GM23248 (cell line): ENCODE measurements at regions not wholly inside any gene's neighbourhood (a gene's known extent, or its start where the extent isn't known, plus 50 kb on each side); places are given as distances from the start of the nearest gene placed in this dataset.

Source experiments
- DNase-seq: peaks from one replicate; pipeline ENCODE4 v3.0.0-alpha.2; 2015
- H2AFZ ChIP-seq: fragments of 200-600 bp; sonication (generic); 2 replicates; pipeline ENCODE4 v1.6.1; 2016; ENCODE audit warnings: antibody characterized with exemption
- H3F3A ChIP-seq: fragments of 200-600 bp; sonication (generic); 2 replicates; pipeline ENCODE4 v1.6.1; 2016; ENCODE audit warnings: mild to moderate bottlenecking, antibody characterized with exemption, mixed run types; ENCODE audit not compliant: insufficient read depth
- H3K27ac ChIP-seq: fragments of 200-600 bp; sonication (generic); 2 replicates; pipeline ENCODE4 v1.5.1; 2016; ENCODE audit warnings: mild to moderate bottlenecking
- H3K27me3 ChIP-seq: fragments of 200-600 bp; sonication (generic); replicated peaks from 2 replicates; pipeline ENCODE4 v1.6.1; 2016; ENCODE audit warnings: mild to moderate bottlenecking; ENCODE audit not compliant: insufficient read depth
- H3K36me3 ChIP-seq: fragments of 200-600 bp; sonication (generic); 2 replicates; pipeline ENCODE4 v1.6.1; 2016; ENCODE audit warnings: low read depth, mild to moderate bottlenecking
- H3K4me1 ChIP-seq: fragments of 200-600 bp; sonication (generic); 2 replicates; pipeline ENCODE4 v1.6.1; 2016; ENCODE audit warnings: mild to moderate bottlenecking; ENCODE audit not compliant: insufficient read depth
- H3K4me2 ChIP-seq: fragments of 200-600 bp; sonication (generic); one replicate; pipeline ENCODE4 v1.6.1; 2016; ENCODE audit warnings: mild to moderate bottlenecking; ENCODE audit not compliant: unreplicated experiment
- H3K4me3 ChIP-seq: fragments of 200-600 bp; sonication (generic); 2 replicates; pipeline ENCODE4 v1.5.1; 2016; ENCODE audit warnings: mild to moderate bottlenecking
- H3K79me2 ChIP-seq: fragments of 200-600 bp; sonication (generic); 2 replicates; pipeline ENCODE4 v1.6.1; 2016; ENCODE audit warnings: mild to moderate bottlenecking; ENCODE audit not compliant: insufficient read depth
- H3K9ac ChIP-seq: fragments of 200-600 bp; sonication (generic); 2 replicates; pipeline ENCODE4 v1.6.1; 2016; ENCODE audit warnings: mild to moderate bottlenecking
- H3K9me2 ChIP-seq: fragments of 200-600 bp; sonication (generic); 2 replicates; pipeline ENCODE4 v1.6.1; 2016; ENCODE audit warnings: mixed run types, mild to moderate bottlenecking, moderate library complexity; ENCODE audit not compliant: insufficient read depth
- H3K9me3 ChIP-seq: fragments of 200-600 bp; sonication (generic); one replicate; pipeline ENCODE4 v1.6.1; 2017; ENCODE audit warnings: low read depth
- H4K20me1 ChIP-seq: fragments of 200-600 bp; sonication (generic); 2 replicates; pipeline ENCODE4 v1.6.0; 2016; ENCODE audit not compliant: insufficient read depth
- EZH2 ChIP-seq: fragments of 200-600 bp; sonication (generic); IDR thresholded peaks from 2 replicates; pipeline ENCODE4 v1.6.1; 2018; ENCODE audit warnings: antibody characterized with exemption, mild to moderate bottlenecking; ENCODE audit not compliant: insufficient read depth, poor library complexity, severe bottlenecking
- EZH2phosphoT487 ChIP-seq: fragments of 200-600 bp; sonication (generic); IDR thresholded peaks from 2 replicates; pipeline ENCODE4 v1.6.1; 2018; ENCODE audit warnings: antibody characterized with exemption, moderate library complexity, mild to moderate bottlenecking, low read depth; ENCODE audit not compliant: insufficient read depth
- whole genome bisulfite sequencing, 2 experiments: methylation state at CpG; one replicate each; pipeline ENCODE4 v1.1.6; 2015 to 2017; ENCODE audit warnings: low lambda C conversion rate in 2 of 2, low coverage in 1 of 2; ENCODE audit errors: missing lambda C conversion rate in 2 of 2; 5-methylcytosine and 5-hydroxymethylcytosine counted together
- in situ Hi-C: fragments of 300-500 bp; cut with MboI; formaldehyde crosslinking; loops from 2 replicates; pipeline ENCODE4 v1.15.0; 2020

- Histone ChIP-seq H3K9me2 (no peaks in the 10 kb centered on the region), H3K9ac (no peak overlapping the region), H4K20me1 (no peaks in the 10 kb centered on the region), H3K27me3 (no peaks in the 10 kb centered on the region), H3K4me1 (no peaks in the 10 kb centered on the region), H3K4me3 (no peak overlapping the region), H3K79me2 (no peaks in the 10 kb centered on the region), H2AFZ (no peak overlapping the region), H3F3A (no peaks in the 10 kb centered on the region), H3K27ac (no peak overlapping the region), H3K36me3 (no peaks in the 10 kb centered on the region), H3K9me3 (no peaks in the 10 kb centered on the region), H3K4me2 (no peak overlapping the region)
- in situ Hi-C loops = no loop called here
- no peak for TF ChIP-seq EZH2
- TF ChIP-seq EZH2phosphoT487 = no peak
- no peak for DNase-seq
Measured at GRCh38 chr7:15143936-15144335, 241.4 kb upstream of the DGKB start.

- in situ Hi-C loops = no loop called here
- no peak for TF ChIP-seq EZH2
- no peak for TF ChIP-seq EZH2phosphoT487
- Histone ChIP-seq H3K9me2 (no peaks in the 10 kb centered on the region), H3F3A (no peaks in the 10 kb centered on the region), H3K4me2 (no peak overlapping the region), H3K79me2 (no peaks in the 10 kb centered on the region), H3K9ac (no peak overlapping the region), H3K4me3 (no peak overlapping the region), H3K27me3 (no peaks in the 10 kb centered on the region), H3K9me3 (no peaks in the 10 kb centered on the region), H3K36me3 (no peaks in the 10 kb centered on the region), H3K27ac (no peak overlapping the region), H4K20me1 (no peaks in the 10 kb centered on the region), H2AFZ (no peak overlapping the region), H3K4me1 (no peaks in the 10 kb centered on the region)
- WGBS, 2 experiments = 67 to 70% methylated on average over 3 of the region's 3 CpGs
- no peak for DNase-seq
Measured at GRCh38 chr7:15143121-15143520, 240.6 kb upstream of the DGKB start.

- Histone ChIP-seq H3K9ac (no peak overlapping the region), H3K36me3 (no peaks in the 10 kb centered on the region)
- DNase-seq = no peak
Measured at GRCh38 chr7:15140431-15140830, 237.9 kb upstream of the DGKB start.

GRCh38 chr7:15131661-15132060 is 229.1 kb upstream of the DGKB start:
- Histone ChIP-seq H3K79me2 (no peaks in the 10 kb centered on the region), H4K20me1 (no peaks in the 10 kb centered on the region), H3K4me2 (peak overlapping the region; percentile 62), H3K9me3 (no peaks in the 10 kb centered on the region), H3K9me2 (no peaks in the 10 kb centered on the region), H3K9ac (no peak overlapping the region), H3K27me3 (no peaks in the 10 kb centered on the region), H3K4me3 (no peak overlapping the region), H3K4me1 (peaks cover 18% of the 10 kb centered on the region), H2AFZ (no peak overlapping the region), H3F3A (0 out of 2 replicates have a peak, but pooled peaks cover 10% of the 10 kb centered on the region), H3K36me3 (no peaks in the 10 kb centered on the region), H3K27ac (no peak overlapping the region)
- no peak for DNase-seq
- WGBS, 2 experiments = 89 to 100% methylated on average over 1 of the region's 1 CpG
- TF ChIP-seq EZH2 (no peak), EZH2phosphoT487 (no peak)
- in situ Hi-C loops = no loop called here

More at GRCh38 chr7:15140431-15140830, 237.9 kb upstream of the DGKB start:
- no peaks in the 10 kb centered on the region for H3K9me3 ChIP-seq
- H2AFZ ChIP-seq = no peak overlapping the region
- in situ Hi-C loops = no loop called here
- 83 to 93% methylated on average over 2 of the region's 2 CpGs for WGBS, 2 experiments
- no peaks in the 10 kb centered on the region for H3K9me2 ChIP-seq
- H3F3A ChIP-seq = no peaks in the 10 kb centered on the region
- H3K4me1 ChIP-seq = no peaks in the 10 kb centered on the region
- H3K79me2 ChIP-seq = no peaks in the 10 kb centered on the region
- no peaks in the 10 kb centered on the region for H4K20me1 ChIP-seq
- no peak overlapping the region for H3K4me2 ChIP-seq
- H3K4me3 ChIP-seq = no peak overlapping the region
- H3K27me3 ChIP-seq = no peaks in the 10 kb centered on the region
- TF ChIP-seq EZH2 (no peak), EZH2phosphoT487 (no peak)
- no peak overlapping the region for H3K27ac ChIP-seq
